H1 (cell line): ENCODE measurements at regions not wholly inside any gene's neighbourhood (a gene's known extent, or its start where the extent isn't known, plus 50 kb on each side); places are given as distances from the start of the nearest gene placed in this dataset.

Source experiments
- CTCF ChIA-PET: fragments of 300-600 bp; sonication (Branson Sonifier 250); formaldehyde crosslinking; loops from one replicate; lab custom pipeline; 2021; ENCODE audit not compliant: partially characterized antibody; lab: Charles Lee
- POLR2A ChIA-PET: fragments of 300-600 bp; sonication (Branson Sonifier 250); formaldehyde crosslinking; loops from one replicate; lab custom pipeline; 2021; ENCODE audit warnings: inconsistent platforms; ENCODE audit not compliant: partially characterized antibody; lab: Charles Lee
- DNase-seq, 2 experiments: peaks; one replicate each; pipeline versions ENCODE4 v3.0.0 to v3.0.0-alpha.2; 2010 to 2022; ENCODE audit warnings: low spot score in 2 of 2, low read depth in 1 of 2, mixed read lengths in 1 of 2
- FAIRE-seq: peaks from 2 replicates; lab custom pipeline; 2011; peaks lifted over from hg19 to GRCh38; lab: Jason Lieb, UNC
- H2AFZ ChIP-seq: 2 replicates; pipeline ENCODE4 v1.8.1; 2012; ENCODE audit warnings: low read length, inconsistent platforms
- H2AK5ac ChIP-seq: 2 replicates; pipeline ENCODE4 v1.6.1; 2013; ENCODE audit warnings: low read depth, low read length
- H2BK120ac ChIP-seq: replicated peaks from 2 replicates; pipeline ENCODE3; 2013; ENCODE audit warnings: low read depth, low read length, inconsistent platforms
- H2BK12ac ChIP-seq: 2 replicates; pipeline ENCODE4 v1.6.1; 2013; ENCODE audit warnings: low read depth, low read length
- H2BK15ac ChIP-seq: 2 replicates; pipeline ENCODE4 v1.6.1; 2013; ENCODE audit warnings: low read length
- H2BK20ac ChIP-seq: 2 replicates; pipeline ENCODE4 v1.6.1; 2013; ENCODE audit warnings: low read length
- H2BK5ac ChIP-seq: 2 replicates; pipeline ENCODE4 v1.6.1; 2013; ENCODE audit warnings: low read depth, low read length
- H3K14ac ChIP-seq: 2 replicates; pipeline ENCODE4 v1.6.1; 2013; ENCODE audit warnings: inconsistent platforms; ENCODE audit not compliant: insufficient read length
- H3K18ac ChIP-seq: 2 replicates; pipeline ENCODE4 v1.6.1; 2013; ENCODE audit warnings: low read length; ENCODE audit errors: extremely low read depth
- H3K23ac ChIP-seq: 2 replicates; pipeline ENCODE4 v1.6.1; 2013; ENCODE audit warnings: inconsistent platforms; ENCODE audit not compliant: insufficient read length
- H3K23me2 ChIP-seq: 2 replicates; pipeline ENCODE4 v1.6.1; 2013; ENCODE audit warnings: low read depth, low read length
- H3K27ac ChIP-seq: 2 replicates; pipeline ENCODE4 v1.6.1; 2011; ENCODE audit warnings: low read depth, low read length, inconsistent platforms
- H3K27me3 ChIP-seq, 4 experiments: replicated peaks in 1 of 4; 1 replicate in 1 of 4; 2 replicates in 3 of 4; pipeline versions ENCODE4 v1.6.1 to v1.8.1; 2011 to 2013; ENCODE audit warnings: low read length in 3 of 4, mild to moderate bottlenecking in 3 of 4, inconsistent platforms in 2 of 4, mixed read lengths in 2 of 4, moderate library complexity in 1 of 4; ENCODE audit not compliant: control insufficient read depth in 3 of 4, insufficient read depth in 3 of 4; ENCODE audit errors: extremely low read depth in 1 of 4
- H3K36me3 ChIP-seq, 4 experiments: 2 replicates each; pipeline versions ENCODE4 v1.6.1 to v1.8.1; 2011 to 2013; ENCODE audit warnings: mild to moderate bottlenecking in 4 of 4, low read length in 3 of 4, moderate library complexity in 2 of 4, control low read depth in 1 of 4, inconsistent platforms in 1 of 4; ENCODE audit not compliant: insufficient read depth in 4 of 4, control insufficient read depth in 2 of 4
- H3K4ac ChIP-seq: replicated peaks from 2 replicates; pipeline ENCODE3; 2013; ENCODE audit warnings: low read length, low read depth, mixed read lengths, inconsistent platforms; ENCODE audit not compliant: insufficient read length
- H3K4me1 ChIP-seq, 4 experiments: replicated peaks in 1 of 4; 1 replicate in 1 of 4; 2 replicates in 3 of 4; pipeline versions ENCODE4 v1.6.1 to v1.8.1; 2011 to 2013; ENCODE audit warnings: low read length in 3 of 4, inconsistent platforms in 2 of 4, mixed read lengths in 1 of 4; ENCODE audit not compliant: insufficient read depth in 4 of 4, control insufficient read depth in 3 of 4
- H3K4me2 ChIP-seq, 2 experiments: 2 replicates each; pipeline versions ENCODE4 v1.6.1 to v1.8.1; 2011 to 2013; ENCODE audit warnings: low read depth in 2 of 2, low read length in 2 of 2, control low read depth in 1 of 2, inconsistent platforms in 1 of 2, mild to moderate bottlenecking in 1 of 2; ENCODE audit not compliant: insufficient read depth in 1 of 2
- H3K4me3 ChIP-seq, 4 experiments: fragments of 200-600, 300-600 bp in 1 of 4; sonication (generic), shearing (Covaris generic), sonication (Bioruptor Twin) in 1 of 4; 2 replicates each; pipeline versions ENCODE4 v1.5.1 to v1.8.1; 2011 to 2016; ENCODE audit warnings: low read length in 4 of 4, low read depth in 3 of 4, control low read depth in 2 of 4, inconsistent platforms in 2 of 4, mild to moderate bottlenecking in 2 of 4, mixed read lengths in 1 of 4, moderate library complexity in 1 of 4; ENCODE audit not compliant: insufficient read depth in 2 of 4; ENCODE audit errors: extremely low read depth in 1 of 4
- H3K56ac ChIP-seq: replicated peaks from 2 replicates; pipeline ENCODE3; 2013; ENCODE audit warnings: low read depth, mild to moderate bottlenecking, mixed read lengths, low read length, inconsistent platforms; ENCODE audit not compliant: insufficient read length
- H3K79me1 ChIP-seq: 2 replicates; pipeline ENCODE4 v1.6.1; 2013; ENCODE audit warnings: low read depth, low read length, control low read depth
- H3K79me2 ChIP-seq, 2 experiments: 2 replicates each; pipeline versions ENCODE4 v1.6.1 to v1.8.1; 2012 to 2013; ENCODE audit warnings: low read length in 2 of 2, mild to moderate bottlenecking in 2 of 2, inconsistent platforms in 1 of 2; ENCODE audit not compliant: insufficient read depth in 2 of 2, control insufficient read depth in 1 of 2
- H3K9ac ChIP-seq, 4 experiments: replicated peaks in 1 of 4; 1 replicate in 1 of 4; 2 replicates in 3 of 4; pipeline versions ENCODE4 v1.6.1 to v1.8.1; 2011 to 2013; ENCODE audit warnings: low read depth in 3 of 4, low read length in 3 of 4, control low read depth in 2 of 4, mild to moderate bottlenecking in 2 of 4, moderate library complexity in 2 of 4, inconsistent platforms in 1 of 4; ENCODE audit errors: extremely low read depth in 1 of 4
- H3K9me3 ChIP-seq, 2 experiments: 2 replicates each; pipeline versions ENCODE4 v1.6.1 to v1.8.1; 2012 to 2013; ENCODE audit warnings: mild to moderate bottlenecking in 2 of 2, moderate library complexity in 2 of 2, control low read depth in 1 of 2, inconsistent platforms in 1 of 2, low read depth in 1 of 2, low read length in 1 of 2, mixed read lengths in 1 of 2; ENCODE audit not compliant: insufficient read depth in 2 of 2
- H4K20me1 ChIP-seq, 2 experiments: replicated peaks in 1 of 2; 2 replicates each; pipeline versions ENCODE3 to v1.8.1; 2011 to 2013; ENCODE audit warnings: inconsistent platforms in 2 of 2, low read length in 2 of 2, mild to moderate bottlenecking in 1 of 2; ENCODE audit not compliant: insufficient read depth in 2 of 2, control insufficient read depth in 1 of 2
- H4K5ac ChIP-seq: 2 replicates; pipeline ENCODE4 v1.6.1; 2013; ENCODE audit warnings: low read length, low read depth, mixed read lengths, inconsistent platforms; ENCODE audit not compliant: insufficient read length
- H4K8ac ChIP-seq: 2 replicates; pipeline ENCODE4 v1.8.0; 2013; ENCODE audit warnings: mild to moderate bottlenecking, moderate library complexity, low read length, inconsistent platforms; ENCODE audit not compliant: insufficient read depth; ENCODE audit errors: extremely low read depth
- H4K91ac ChIP-seq: replicated peaks from 2 replicates; pipeline ENCODE3; 2013; ENCODE audit warnings: low read length, mixed read lengths, inconsistent platforms; ENCODE audit not compliant: insufficient read length
- CBX8 ChIP-seq: fragments of 300-800, 300-1000 bp; sonication (generic); IDR thresholded peaks from 2 replicates; pipeline ENCODE4 v1.7.1; 2016; ENCODE audit warnings: low read depth, low read length, borderline replicate concordance
- CHD1 ChIP-seq: IDR thresholded peaks from 2 replicates; pipeline ENCODE4 v1.6.1; 2012; ENCODE audit warnings: low read depth, low read length, improper control_type of control experiment
- HDAC2 ChIP-seq, 2 experiments: fragments of 300-600 bp in 1 of 2; sonication (generic) in 1 of 2; IDR thresholded peaks; 2 replicates each; pipeline ENCODE4 v1.6.1; 2011 to 2012; ENCODE audit warnings: low read depth in 2 of 2, low read length in 2 of 2, mild to moderate bottlenecking in 2 of 2, moderate library complexity in 2 of 2, borderline replicate concordance in 1 of 2, inconsistent platforms in 1 of 2
- JUND ChIP-seq: IDR thresholded peaks from 2 replicates; pipeline ENCODE4 v1.6.1; 2011; ENCODE audit warnings: mild to moderate bottlenecking, improper control_type of control experiment, low read length
- POLR2A ChIP-seq, 2 experiments: IDR thresholded peaks; 1 replicate in 1 of 2; 2 replicates in 1 of 2; pipeline ENCODE4 v1.6.1; 2011; ENCODE audit warnings: low read depth in 2 of 2, low read length in 2 of 2, mild to moderate bottlenecking in 2 of 2; ENCODE audit errors: control extremely low read depth in 1 of 2
- POU5F1 ChIP-seq: IDR thresholded peaks from 2 replicates; pipeline ENCODE4 v1.6.1; 2011; ENCODE audit warnings: low read depth, mild to moderate bottlenecking, low read length, moderate library complexity
- YY1 ChIP-seq: IDR thresholded peaks from 2 replicates; pipeline ENCODE4 v1.6.1; 2011; ENCODE audit warnings: low read depth, mild to moderate bottlenecking, low read length
- WGBS, 2 experiments: shearing (Covaris generic) in 1 of 2; methylation state at CpG; one replicate each; pipeline versions ENCODE4 v1.1.6 to v1.1.7; 2013 to 2015; ENCODE audit warnings: low lambda C conversion rate in 2 of 2, mixed read lengths in 2 of 2, inconsistent platforms in 1 of 2, low coverage in 1 of 2, missing lambda C conversion rate in 1 of 2; ENCODE audit not compliant: insufficient replicate concordance in 2 of 2, insufficient coverage in 1 of 2, insufficient read length in 1 of 2; ENCODE audit errors: extremely low coverage in 1 of 2, missing lambda C conversion rate in 1 of 2; 5-methylcytosine and 5-hydroxymethylcytosine counted together

GRCh38 chr11:29756871-29757270 lies 260.0 kb downstream of the KCNA4 start:
- Histone ChIP-seq H3K14ac (no peak overlapping the region), H3K23ac (no peak overlapping the region), H4K8ac (no peak overlapping the region), H3K4ac (no peak overlapping the region), H2BK5ac (no peak overlapping the region), H3K18ac (no peak overlapping the region), H4K5ac (no peak overlapping the region), H4K20me1 (no peaks in the 10 kb centered on the region), H3K36me3 (no peaks in the 10 kb centered on the region), H3K9me3 (no peaks in the 10 kb centered on the region), H3K27ac (no peak overlapping the region), H3K79me1 (no peaks in the 10 kb centered on the region), H3K23me2 (no peaks in the 10 kb centered on the region), H2BK12ac (no peak overlapping the region), H3K27me3 (peaks cover 0 to 1% (median 0%) of the 10 kb centered on the region in 4 experiments; a peak in 1 of 7 replicates), H2AFZ (no peak overlapping the region), H3K4me2 (no peak overlapping the region), H3K4me1 (no peaks in the 10 kb centered on the region), H3K79me2 (no peaks in the 10 kb centered on the region), H2AK5ac (no peak overlapping the region; the same call in 1 of the 2 replicates), H4K91ac (no peak overlapping the region), H3K9ac (no peak overlapping the region), H2BK20ac (no peak overlapping the region), H2BK120ac (no peak overlapping the region), H2BK15ac (no peak overlapping the region), H3K4me3 (no peak overlapping the region), H3K56ac (no peak overlapping the region)
- WGBS, 2 experiments: 90% methylated on average over 1 of the region's 1 CpG; no CpG with 5 or more reads in 1 of the 2 experiments
- no peak for TF ChIP-seq JUND
- no peak for TF ChIP-seq HDAC2 (IDR thresholded peaks at IDR 0.05; ENCODE audit: borderline replicate concordance in 1 of 2, low read depth in 2 of 2, low read length in 2 of 2)
- no peak for TF ChIP-seq POU5F1
- no peak for TF ChIP-seq YY1
- TF ChIP-seq CBX8: no peak
- no peak for TF ChIP-seq CHD1
- no peak for TF ChIP-seq POLR2A (IDR thresholded peaks at IDR 0.05; ENCODE audit: control extremely low read depth in 1 of 2, low read depth in 2 of 2, low read length in 2 of 2)
- DNase-seq (no peak), FAIRE-seq (no peak)
- POLR2A ChIA-PET: no interaction called here
- CTCF ChIA-PET: no interaction called here
